HG03565 (cell line): ENCODE measurements at regions not wholly inside any gene's neighbourhood (a gene's known extent, or its start where the extent isn't known, plus 50 kb on each side); places are given as distances from the start of the nearest gene placed in this dataset.

Source experiments
- ATAC-seq: cut with Tn5 transposase; IDR thresholded peaks from one replicate; pipeline ENCODE4 v1.9.1; 2021; ENCODE audit warnings: mild to moderate bottlenecking, moderate library complexity; ENCODE audit not compliant: unreplicated experiment

- ATAC-seq = peak; percentile 61
Observed at GRCh38 chr11:130765951-130766649, 150.2 kb downstream of the SNX19 start.

- ATAC-seq = peak; percentile 17
Observed at GRCh38 chr11:130766650-130767565, 149.4 kb downstream of the SNX19 start.

GRCh38 chr11:130769782-130770535 lies 146.3 kb downstream of the SNX19 start:
- ATAC-seq = no peak

GRCh38 chr11:130771708-130772107 lies 144.6 kb downstream of the SNX19 start:
- no peak for ATAC-seq

GRCh38 chr11:130772266-130773227 lies 143.7 kb downstream of the SNX19 start:
- no peak for ATAC-seq

- ATAC-seq = no peak
Observed at GRCh38 chr11:130773244-130773820, 142.9 kb downstream of the SNX19 start.

- ATAC-seq = no peak
Observed at GRCh38 chr11:130774703-130775102, 141.6 kb downstream of the SNX19 start.

- ATAC-seq = no peak
Observed at GRCh38 chr11:130775306-130776060, 140.8 kb downstream of the SNX19 start.

GRCh38 chr11:130776061-130776419 lies 140.2 kb downstream of the SNX19 start:
- no peak for ATAC-seq

GRCh38 chr11:130778026-130778425 lies 138.3 kb downstream of the SNX19 start:
- no peak for ATAC-seq

GRCh38 chr11:130778705-130779104 lies 137.6 kb downstream of the SNX19 start:
- ATAC-seq = no peak

GRCh38 chr11:130779267-130779666 lies 137.0 kb downstream of the SNX19 start:
- no peak for ATAC-seq

GRCh38 chr11:130779943-130780342 lies 136.3 kb downstream of the SNX19 start:
- no peak for ATAC-seq

GRCh38 chr11:130780437-130780836 lies 135.8 kb downstream of the SNX19 start:
- ATAC-seq = no peak

GRCh38 chr11:130781931-130782330 lies 134.3 kb downstream of the SNX19 start:
- no peak for ATAC-seq

- no peak for ATAC-seq
Observed at GRCh38 chr11:130782361-130783222, 133.7 kb downstream of the SNX19 start.

- ATAC-seq = no peak
Observed at GRCh38 chr11:130783323-130783722, 133.0 kb downstream of the SNX19 start.

- no peak for ATAC-seq
Observed at GRCh38 chr11:130785380-130786116, 130.7 kb downstream of the SNX19 start.
